ENCODE measurements at regions not wholly inside any gene's neighbourhood (a gene's known extent, or its start where the extent isn't known, plus 50 kb on each side); places are given as distances from the start of the nearest gene placed in this dataset.
"Not testable (repeated sequence)": the region's sequence is repeated elsewhere in the genome, so short reads cannot be mapped to it uniquely, and the experiment has no call there.

- no peak overlapping the region for H3K9ac ChIP-seq (ENCODE audit: low read depth, low read length)
- H3K4me1 ChIP-seq (ENCODE audit: control insufficient read depth, insufficient read depth, low read length) = peaks cover 5% of the 10 kb centered on the region; the same call in 1 of the 2 replicates
- no peak overlapping the region for H3K27ac ChIP-seq (ENCODE audit: low read depth, low read length)
- no peak overlapping the region for H3K4me3 ChIP-seq (ENCODE audit: low read depth, low read length)
- H3K9me3 ChIP-seq (ENCODE audit: control insufficient read depth, insufficient read depth, low read length) = no peaks in the 10 kb centered on the region
- no peaks in the 10 kb centered on the region for H3K36me3 ChIP-seq (ENCODE audit: control insufficient read depth, insufficient read depth, low read length)
- H3K27me3 ChIP-seq (ENCODE audit: control insufficient read depth, insufficient read depth, low read length) = no peaks in the 10 kb centered on the region
These were observed 84.9 kb upstream of the CMKLR1 start for GRCh38 chr12:108424026-108424425.

GRCh38 chr12:108423486-108423885 is 84.4 kb upstream of the CMKLR1 start:
- no peaks in the 10 kb centered on the region for H3K9me3 ChIP-seq (ENCODE audit: control insufficient read depth, insufficient read depth, low read length)
- H3K36me3 ChIP-seq (ENCODE audit: control insufficient read depth, insufficient read depth, low read length) = no peaks in the 10 kb centered on the region
- H3K4me1 ChIP-seq (ENCODE audit: control insufficient read depth, insufficient read depth, low read length) = peaks cover 5% of the 10 kb centered on the region; the same call in 1 of the 2 replicates
- H3K27ac ChIP-seq (ENCODE audit: low read depth, low read length) = no peak overlapping the region
- no peak overlapping the region for H3K4me3 ChIP-seq (ENCODE audit: low read depth, low read length)
- no peak overlapping the region for H3K9ac ChIP-seq (ENCODE audit: low read depth, low read length)
- H3K27me3 ChIP-seq (ENCODE audit: control insufficient read depth, insufficient read depth, low read length) = no peaks in the 10 kb centered on the region

- H3K27ac ChIP-seq (ENCODE audit: low read depth, low read length); H3K9me3 ChIP-seq (ENCODE audit: control insufficient read depth, insufficient read depth, low read length); H3K4me3 ChIP-seq (ENCODE audit: low read depth, low read length); H3K4me1 ChIP-seq (ENCODE audit: control insufficient read depth, insufficient read depth, low read length); H3K36me3 ChIP-seq (ENCODE audit: control insufficient read depth, insufficient read depth, low read length); H3K9ac ChIP-seq (ENCODE audit: low read depth, low read length); H3K27me3 ChIP-seq (ENCODE audit: control insufficient read depth, insufficient read depth, low read length): not testable (repeated sequence)
These were observed 82.0 kb upstream of the CMKLR1 start for GRCh38 chr12:108421082-108421481.

GRCh38 chr12:108420421-108420820 is 81.3 kb upstream of the CMKLR1 start:
- not testable (repeated sequence) for H3K27ac ChIP-seq (ENCODE audit: low read depth, low read length); H3K4me1 ChIP-seq (ENCODE audit: control insufficient read depth, insufficient read depth, low read length); H3K27me3 ChIP-seq (ENCODE audit: control insufficient read depth, insufficient read depth, low read length); H3K9ac ChIP-seq (ENCODE audit: low read depth, low read length); H3K36me3 ChIP-seq (ENCODE audit: control insufficient read depth, insufficient read depth, low read length); H3K9me3 ChIP-seq (ENCODE audit: control insufficient read depth, insufficient read depth, low read length); H3K4me3 ChIP-seq (ENCODE audit: low read depth, low read length)

GRCh38 chr12:108419949-108420348 is 80.8 kb upstream of the CMKLR1 start:
- Histone ChIP-seq H3K4me3 (ENCODE audit: low read depth, low read length) (no peak overlapping the region), H3K36me3 (ENCODE audit: control insufficient read depth, insufficient read depth, low read length) (no peaks in the 10 kb centered on the region), H3K9ac (ENCODE audit: low read depth, low read length) (no peak overlapping the region), H3K4me1 (ENCODE audit: control insufficient read depth, insufficient read depth, low read length) (no peaks in the 10 kb centered on the region), H3K9me3 (ENCODE audit: control insufficient read depth, insufficient read depth, low read length) (no peaks in the 10 kb centered on the region), H3K27ac (ENCODE audit: low read depth, low read length) (no peak overlapping the region), H3K27me3 (ENCODE audit: control insufficient read depth, insufficient read depth, low read length) (no peaks in the 10 kb centered on the region)

- no peaks in the 10 kb centered on the region for H3K36me3 ChIP-seq (ENCODE audit: control insufficient read depth, insufficient read depth, low read length)
- no peak overlapping the region for H3K4me3 ChIP-seq (ENCODE audit: low read depth, low read length)
- H3K27ac ChIP-seq (ENCODE audit: low read depth, low read length) = no peak overlapping the region
- no peak overlapping the region for H3K9ac ChIP-seq (ENCODE audit: low read depth, low read length)
- no peaks in the 10 kb centered on the region for H3K9me3 ChIP-seq (ENCODE audit: control insufficient read depth, insufficient read depth, low read length)
- H3K4me1 ChIP-seq (ENCODE audit: control insufficient read depth, insufficient read depth, low read length) = no peaks in the 10 kb centered on the region
- H3K27me3 ChIP-seq (ENCODE audit: control insufficient read depth, insufficient read depth, low read length) = no peaks in the 10 kb centered on the region
These were observed 79.2 kb upstream of the CMKLR1 start for GRCh38 chr12:108418164-108418890.

- Histone ChIP-seq H3K36me3 (ENCODE audit: control insufficient read depth, insufficient read depth, low read length) (no peaks in the 10 kb centered on the region), H3K27me3 (ENCODE audit: control insufficient read depth, insufficient read depth, low read length) (no peaks in the 10 kb centered on the region), H3K4me1 (ENCODE audit: control insufficient read depth, insufficient read depth, low read length) (peaks cover 18% of the 10 kb centered on the region; the same call in 1 of the 2 replicates), H3K9me3 (ENCODE audit: control insufficient read depth, insufficient read depth, low read length) (no peaks in the 10 kb centered on the region), H3K9ac (ENCODE audit: low read depth, low read length) (no peak overlapping the region), H3K4me3 (ENCODE audit: low read depth, low read length) (no peak overlapping the region), H3K27ac (ENCODE audit: low read depth, low read length) (no peak overlapping the region)
These were observed 74.9 kb upstream of the CMKLR1 start for GRCh38 chr12:108414021-108414420.

- no peak overlapping the region for H3K4me3 ChIP-seq (ENCODE audit: low read depth, low read length)
- H3K9me3 ChIP-seq (ENCODE audit: control insufficient read depth, insufficient read depth, low read length) = no peaks in the 10 kb centered on the region; the same call in 1 of the 2 replicates
- H3K9ac ChIP-seq (ENCODE audit: low read depth, low read length) = no peak overlapping the region
- H3K27me3 ChIP-seq (ENCODE audit: control insufficient read depth, insufficient read depth, low read length) = no peaks in the 10 kb centered on the region
- H3K27ac ChIP-seq (ENCODE audit: low read depth, low read length) = no peak overlapping the region
- H3K4me1 ChIP-seq (ENCODE audit: control insufficient read depth, insufficient read depth, low read length) = peaks cover 18% of the 10 kb centered on the region; the same call in 1 of the 2 replicates
- H3K36me3 ChIP-seq (ENCODE audit: control insufficient read depth, insufficient read depth, low read length) = no peaks in the 10 kb centered on the region
These were observed 71.6 kb upstream of the CMKLR1 start for GRCh38 chr12:108410689-108411088.

GRCh38 chr12:108409481-108409880 is 70.4 kb upstream of the CMKLR1 start:
- Histone ChIP-seq H3K27me3 (ENCODE audit: control insufficient read depth, insufficient read depth, low read length) (no peaks in the 10 kb centered on the region), H3K27ac (ENCODE audit: low read depth, low read length) (no peak overlapping the region), H3K4me1 (ENCODE audit: control insufficient read depth, insufficient read depth, low read length) (peaks cover 18% of the 10 kb centered on the region; the same call in 1 of the 2 replicates), H3K36me3 (ENCODE audit: control insufficient read depth, insufficient read depth, low read length) (no peaks in the 10 kb centered on the region), H3K4me3 (ENCODE audit: low read depth, low read length) (no peak overlapping the region), H3K9ac (ENCODE audit: low read depth, low read length) (no peak overlapping the region), H3K9me3 (ENCODE audit: control insufficient read depth, insufficient read depth, low read length) (no peaks in the 10 kb centered on the region; the same call in 1 of the 2 replicates)

- Histone ChIP-seq H3K9ac (ENCODE audit: low read depth, low read length) (no peak overlapping the region), H3K27me3 (ENCODE audit: control insufficient read depth, insufficient read depth, low read length) (no peaks in the 10 kb centered on the region), H3K36me3 (ENCODE audit: control insufficient read depth, insufficient read depth, low read length) (no peaks in the 10 kb centered on the region), H3K4me1 (ENCODE audit: control insufficient read depth, insufficient read depth, low read length) (peaks cover 9% of the 10 kb centered on the region), H3K4me3 (ENCODE audit: low read depth, low read length) (no peak overlapping the region), H3K9me3 (ENCODE audit: control insufficient read depth, insufficient read depth, low read length) (no peaks in the 10 kb centered on the region; the same call in 1 of the 2 replicates), H3K27ac (ENCODE audit: low read depth, low read length) (no peak overlapping the region)
These were observed 64.8 kb upstream of the CMKLR1 start for GRCh38 chr12:108403952-108404351.

- peaks cover 9% of the 10 kb centered on the region for H3K4me1 ChIP-seq (ENCODE audit: control insufficient read depth, insufficient read depth, low read length)
- H3K36me3 ChIP-seq (ENCODE audit: control insufficient read depth, insufficient read depth, low read length) = no peaks in the 10 kb centered on the region
- no peak overlapping the region for H3K27ac ChIP-seq (ENCODE audit: low read depth, low read length)
- H3K27me3 ChIP-seq (ENCODE audit: control insufficient read depth, insufficient read depth, low read length) = no peaks in the 10 kb centered on the region
- no peaks in the 10 kb centered on the region; the same call in 1 of the 2 replicates for H3K9me3 ChIP-seq (ENCODE audit: control insufficient read depth, insufficient read depth, low read length)
- H3K9ac ChIP-seq (ENCODE audit: low read depth, low read length) = no peak overlapping the region
- no peak overlapping the region for H3K4me3 ChIP-seq (ENCODE audit: low read depth, low read length)
These were observed 62.9 kb upstream of the CMKLR1 start for GRCh38 chr12:108401964-108402363.
